ENCODE measurements at regions not wholly inside any gene's neighbourhood (a gene's known extent, or its start where the extent isn't known, plus 50 kb on each side); places are given as distances from the start of the nearest gene placed in this dataset.

DNA sequence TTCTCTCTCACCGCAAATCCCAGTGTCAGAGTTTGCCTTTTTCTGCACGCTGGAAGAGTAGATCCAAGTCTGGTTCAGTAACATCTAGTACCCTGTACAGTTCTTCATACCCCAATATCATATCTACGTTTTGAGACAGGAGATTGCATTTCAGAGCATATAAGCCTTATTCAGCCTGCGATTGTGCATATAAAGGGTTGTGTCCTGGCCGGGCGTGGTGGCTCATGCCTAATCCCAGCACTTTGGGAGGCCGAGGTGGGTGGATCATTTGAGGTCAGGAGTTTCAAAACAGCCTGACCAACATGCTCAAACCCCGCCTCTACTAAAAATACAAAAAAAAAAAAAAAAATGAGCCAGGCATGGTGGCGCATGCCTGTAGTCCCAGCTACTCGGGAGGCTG is 104.9 kb downstream of the MTNR1B start (continued):
- TF ChIP-seq, protein P1, sequence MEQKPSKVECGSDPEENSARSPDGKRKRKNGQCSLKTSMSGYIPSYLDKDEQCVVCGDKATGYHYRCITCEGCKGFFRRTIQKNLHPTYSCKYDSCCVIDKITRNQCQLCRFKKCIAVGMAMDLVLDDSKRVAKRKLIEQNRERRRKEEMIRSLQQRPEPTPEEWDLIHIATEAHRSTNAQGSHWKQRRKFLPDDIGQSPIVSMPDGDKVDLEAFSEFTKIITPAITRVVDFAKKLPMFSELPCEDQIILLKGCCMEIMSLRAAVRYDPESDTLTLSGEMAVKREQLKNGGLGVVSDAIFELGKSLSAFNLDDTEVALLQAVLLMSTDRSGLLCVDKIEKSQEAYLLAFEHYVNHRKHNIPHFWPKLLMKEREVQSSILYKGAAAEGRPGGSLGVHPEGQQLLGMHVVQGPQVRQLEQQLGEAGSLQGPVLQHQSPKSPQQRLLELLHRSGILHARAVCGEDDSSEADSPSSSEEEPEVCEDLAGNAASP (IDR thresholded peaks at IDR 0.05), result no peak

DNA sequence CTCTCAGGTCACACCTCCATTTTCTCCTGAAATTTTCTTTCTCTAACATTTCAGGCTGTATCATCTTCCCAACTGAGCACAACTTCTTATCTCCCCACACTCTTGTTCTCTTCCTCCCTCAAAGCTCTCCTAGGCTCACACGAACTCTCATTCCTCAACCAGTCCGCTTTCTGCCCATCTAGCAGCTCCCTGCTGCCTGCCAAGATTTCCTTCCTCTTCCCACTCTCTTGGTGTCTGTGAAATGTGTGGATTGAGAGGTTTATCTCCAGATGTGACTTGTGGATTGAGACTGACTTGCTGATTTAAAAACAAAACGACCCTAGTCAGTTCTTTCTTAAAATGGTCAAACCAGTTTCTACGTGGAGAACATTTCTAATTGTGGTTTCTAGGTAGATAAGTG is 106.3 kb downstream of the MTNR1B start:
- CTCF ChIA-PET (ENCODE audit: low intra/inter-chr PET ratio), result no interaction called here
- Histone ChIP-seq H3K27ac (ENCODE audit: extremely low read depth, low read depth, low read length) (no peak overlapping the region), H2AFZ (ENCODE audit: low read depth, low read length) (no peak overlapping the region), H3K36me3 (ENCODE audit: control insufficient read depth, insufficient read depth, low read length) (no peaks in the 10 kb centered on the region), H3K4me1 (replicated peaks in 1 of 2; ENCODE audit: control insufficient read depth in 2 of 2, insufficient read depth in 2 of 2, low read length in 2 of 2) (no peaks in the 10 kb centered on the region), H3K9ac (ENCODE audit: insufficient read depth in 1 of 2, low read depth in 2 of 2, low read length in 2 of 2) (no peak overlapping the region), H3K4me2 (ENCODE audit: insufficient read depth, low read length) (no peak overlapping the region), H3K4me3 (no peak overlapping the region), H3K79me2 (ENCODE audit: control insufficient read depth, insufficient read depth, low read length) (no peaks in the 10 kb centered on the region), H3K9me1 (ENCODE audit: control insufficient read depth, insufficient read depth, low read length) (no peaks in the 10 kb centered on the region), H3K9me3 (replicated peaks; ENCODE audit: control insufficient read depth, insufficient read depth, low read depth, low read length) (no peaks in the 10 kb centered on the region), H3K27me3 (ENCODE audit: control insufficient read depth in 2 of 2, insufficient read depth in 2 of 2, low read length in 2 of 2) (no peaks in the 10 kb centered on the region), H4K20me1 (replicated peaks; ENCODE audit: control insufficient read depth, insufficient read depth, low read length) (no peaks in the 10 kb centered on the region)
- intact Hi-C loops (cut with micrococcal nuclease), result no loop called here
- in situ Hi-C loops (cut with MboI), result no loop called here
- POLR2A ChIA-PET, result interaction anchor here (1.7 kb wide), 1 partner anchor 10 kb away, joined by 4 read pairs; no protein-coding TSS in a partner anchor
- FAIRE-seq (no peak), DNase-seq (ENCODE audit: extremely low read depth in 1 of 4, low spot score in 3 of 4) (no peak), ATAC-seq (no peak)
- 0% methylated on average over 4 of the region's 4 CpGs for WGBS (ENCODE audit: insufficient coverage, low coverage, missing lambda C conversion rate)
- BruUV-seq (replicated peaks), result no TSS peak
- TF ChIP-seq, protein P2, sequence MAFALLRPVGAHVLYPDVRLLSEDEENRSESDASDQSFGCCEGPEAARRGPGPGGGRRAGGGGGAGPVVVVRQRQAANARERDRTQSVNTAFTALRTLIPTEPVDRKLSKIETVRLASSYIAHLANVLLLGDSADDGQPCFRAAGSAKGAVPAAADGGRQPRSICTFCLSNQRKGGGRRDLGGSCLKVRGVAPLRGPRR (CRISPR knock-in tag; IDR thresholded peaks at IDR 0.05), result no peak
- TF ChIP-seq MTA2 (IDR thresholded peaks at IDR 0.05; ENCODE audit: low read depth) (no peak), RBM22 (IDR thresholded peaks at IDR 0.05; ENCODE audit: low read depth, low read length, poor library complexity, severe bottlenecking) (no peak), MAFF (IDR thresholded peaks at IDR 0.05; ENCODE audit: low read length) (no peak)
- TF ChIP-seq, protein P3, sequence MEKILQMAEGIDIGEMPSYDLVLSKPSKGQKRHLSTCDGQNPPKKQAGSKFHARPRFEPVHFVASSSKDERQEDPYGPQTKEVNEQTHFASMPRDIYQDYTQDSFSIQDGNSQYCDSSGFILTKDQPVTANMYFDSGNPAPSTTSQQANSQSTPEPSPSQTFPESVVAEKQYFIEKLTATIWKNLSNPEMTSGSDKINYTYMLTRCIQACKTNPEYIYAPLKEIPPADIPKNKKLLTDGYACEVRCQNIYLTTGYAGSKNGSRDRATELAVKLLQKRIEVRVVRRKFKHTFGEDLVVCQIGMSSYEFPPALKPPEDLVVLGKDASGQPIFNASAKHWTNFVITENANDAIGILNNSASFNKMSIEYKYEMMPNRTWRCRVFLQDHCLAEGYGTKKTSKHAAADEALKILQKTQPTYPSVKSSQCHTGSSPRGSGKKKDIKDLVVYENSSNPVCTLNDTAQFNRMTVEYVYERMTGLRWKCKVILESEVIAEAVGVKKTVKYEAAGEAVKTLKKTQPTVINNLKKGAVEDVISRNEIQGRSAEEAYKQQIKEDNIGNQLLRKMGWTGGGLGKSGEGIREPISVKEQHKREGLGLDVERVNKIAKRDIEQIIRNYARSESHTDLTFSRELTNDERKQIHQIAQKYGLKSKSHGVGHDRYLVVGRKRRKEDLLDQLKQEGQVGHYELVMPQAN (IDR thresholded peaks at IDR 0.05; ENCODE audit: borderline replicate concordance), result no peak
